ENCODE measurements at regions not wholly inside any gene's neighbourhood (a gene's known extent, or its start where the extent isn't known, plus 50 kb on each side); places are given as distances from the start of the nearest gene placed in this dataset.

GRCh38 chr1:83798965-83799364, 200.0 kb downstream of the TTLL7 start:
- DNase-seq (ENCODE audit: low spot score in 2 of 2): no peak
- Histone ChIP-seq H3K27ac (no peak overlapping the region), H3K27me3 (no peaks in the 10 kb centered on the region), H3K36me3 (no peaks in the 10 kb centered on the region), H3K4me3 (no peak overlapping the region), H3K9me3 (no peaks in the 10 kb centered on the region), H3K4me1 (no peaks in the 10 kb centered on the region)
- TF ChIP-seq POLR2AphosphoS5 (IDR thresholded peaks at IDR 0.05): no peak
- no peak for TF ChIP-seq POLR2A (IDR thresholded peaks at IDR 0.05)
- no peak for TF ChIP-seq CTCF (IDR thresholded peaks at IDR 0.05)
- intact Hi-C loops (cut with DNase I; ENCODE audit: low total_unique reads): no loop called here

- intact Hi-C loops (cut with DNase I; ENCODE audit: low total_unique reads): no loop called here
- no peak overlapping the region for H3K4me3 ChIP-seq
- no peaks in the 10 kb centered on the region for H3K27me3 ChIP-seq
- no peak for DNase-seq (ENCODE audit: low spot score in 2 of 2)
- H3K9me3 ChIP-seq: no peaks in the 10 kb centered on the region
- no peak overlapping the region for H3K27ac ChIP-seq
- no peaks in the 10 kb centered on the region for H3K4me1 ChIP-seq
- H3K36me3 ChIP-seq: no peaks in the 10 kb centered on the region
- TF ChIP-seq CTCF (IDR thresholded peaks at IDR 0.05) (no peak), POLR2AphosphoS5 (IDR thresholded peaks at IDR 0.05) (no peak), POLR2A (IDR thresholded peaks at IDR 0.05) (no peak)
These were observed 202.5 kb downstream of the TTLL7 start for GRCh38 chr1:83796409-83796808.

- Histone ChIP-seq H3K27me3 (no peaks in the 10 kb centered on the region), H3K9me3 (no peaks in the 10 kb centered on the region), H3K36me3 (no peaks in the 10 kb centered on the region), H3K4me3 (no peak overlapping the region), H3K4me1 (no peaks in the 10 kb centered on the region), H3K27ac (no peak overlapping the region)
- no peak for DNase-seq (ENCODE audit: low spot score in 2 of 2)
- TF ChIP-seq POLR2AphosphoS5 (IDR thresholded peaks at IDR 0.05): no peak
- no peak for TF ChIP-seq CTCF (IDR thresholded peaks at IDR 0.05)
- no peak for TF ChIP-seq POLR2A (IDR thresholded peaks at IDR 0.05)
- intact Hi-C loops (cut with DNase I; ENCODE audit: low total_unique reads): no loop called here
These were observed 204.5 kb downstream of the TTLL7 start for GRCh38 chr1:83794384-83794783.

GRCh38 chr1:83791821-83792437, 207.0 kb downstream of the TTLL7 start:
- H3K27ac ChIP-seq: no peak overlapping the region
- TF ChIP-seq POLR2A (IDR thresholded peaks at IDR 0.05) (no peak), CTCF (IDR thresholded peaks at IDR 0.05) (no peak)
- intact Hi-C loops (cut with DNase I; ENCODE audit: low total_unique reads): no loop called here
- no peak overlapping the region for H3K4me3 ChIP-seq
- no peaks in the 10 kb centered on the region for H3K27me3 ChIP-seq
- no peaks in the 10 kb centered on the region for H3K9me3 ChIP-seq
- H3K36me3 ChIP-seq: no peaks in the 10 kb centered on the region
- H3K4me1 ChIP-seq: no peaks in the 10 kb centered on the region
- no peak for DNase-seq (ENCODE audit: low spot score in 2 of 2)

- intact Hi-C loops (cut with DNase I; ENCODE audit: low total_unique reads): no loop called here
- no peaks in the 10 kb centered on the region for H3K27me3 ChIP-seq
- no peaks in the 10 kb centered on the region for H3K36me3 ChIP-seq
- H3K9me3 ChIP-seq: no peaks in the 10 kb centered on the region
- H3K27ac ChIP-seq: no peak overlapping the region
- no peak for TF ChIP-seq CTCF (IDR thresholded peaks at IDR 0.05)
- no peak for TF ChIP-seq POLR2A (IDR thresholded peaks at IDR 0.05)
- no peak for TF ChIP-seq POLR2AphosphoS5 (IDR thresholded peaks at IDR 0.05)
- H3K4me1 ChIP-seq: no peaks in the 10 kb centered on the region
- no peak overlapping the region for H3K4me3 ChIP-seq
- no peak for DNase-seq (ENCODE audit: low spot score in 2 of 2)
These were observed 208.5 kb downstream of the TTLL7 start for GRCh38 chr1:83790446-83790845.
